ENCODE measurements at regions not wholly inside any gene's neighbourhood (a gene's known extent, or its start where the extent isn't known, plus 50 kb on each side); places are given as distances from the start of the nearest gene placed in this dataset.

DNA sequence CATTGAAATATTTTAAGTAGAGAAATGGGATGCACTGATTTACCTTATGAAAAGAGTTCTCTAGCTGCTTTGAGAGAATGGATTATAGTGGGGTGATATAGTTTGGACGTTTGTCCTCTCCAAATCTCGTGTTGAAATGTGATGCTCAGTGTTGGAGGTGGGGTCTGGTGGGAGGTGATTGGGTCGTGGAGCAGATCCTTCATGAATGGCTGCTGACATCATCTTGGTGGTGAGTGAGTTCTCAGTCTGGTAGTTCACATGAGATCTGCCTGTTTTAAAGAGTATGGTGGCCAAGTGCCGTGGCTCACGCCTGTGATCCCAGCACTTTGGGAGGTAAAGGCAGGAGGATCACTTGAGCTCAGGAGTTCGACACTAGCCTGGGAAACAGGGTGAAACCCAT, 58.7 kb upstream of the SH3RF3 start:
- TF ChIP-seq POLR2A (IDR thresholded peaks at IDR 0.05) (no peak), POLR2AphosphoS5 (IDR thresholded peaks at IDR 0.05) (no peak)
- TF ChIP-seq, protein P1, sequence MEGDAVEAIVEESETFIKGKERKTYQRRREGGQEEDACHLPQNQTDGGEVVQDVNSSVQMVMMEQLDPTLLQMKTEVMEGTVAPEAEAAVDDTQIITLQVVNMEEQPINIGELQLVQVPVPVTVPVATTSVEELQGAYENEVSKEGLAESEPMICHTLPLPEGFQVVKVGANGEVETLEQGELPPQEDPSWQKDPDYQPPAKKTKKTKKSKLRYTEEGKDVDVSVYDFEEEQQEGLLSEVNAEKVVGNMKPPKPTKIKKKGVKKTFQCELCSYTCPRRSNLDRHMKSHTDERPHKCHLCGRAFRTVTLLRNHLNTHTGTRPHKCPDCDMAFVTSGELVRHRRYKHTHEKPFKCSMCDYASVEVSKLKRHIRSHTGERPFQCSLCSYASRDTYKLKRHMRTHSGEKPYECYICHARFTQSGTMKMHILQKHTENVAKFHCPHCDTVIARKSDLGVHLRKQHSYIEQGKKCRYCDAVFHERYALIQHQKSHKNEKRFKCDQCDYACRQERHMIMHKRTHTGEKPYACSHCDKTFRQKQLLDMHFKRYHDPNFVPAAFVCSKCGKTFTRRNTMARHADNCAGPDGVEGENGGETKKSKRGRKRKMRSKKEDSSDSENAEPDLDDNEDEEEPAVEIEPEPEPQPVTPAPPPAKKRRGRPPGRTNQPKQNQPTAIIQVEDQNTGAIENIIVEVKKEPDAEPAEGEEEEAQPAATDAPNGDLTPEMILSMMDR (IDR thresholded peaks at IDR 0.05): no peak

Data from upper lobe of left lung (tissue), 4 donors.